PFSK-1 (cell line): ENCODE measurements at regions not wholly inside any gene's neighbourhood (a gene's known extent, or its start where the extent isn't known, plus 50 kb on each side); places are given as distances from the start of the nearest gene placed in this dataset.

Experiments
- FOXP2 ChIP-seq: optimal IDR thresholded peaks from 2 replicates; pipeline ENCODE3; 2011; ENCODE audit warnings: borderline replicate concordance, control low read depth, inconsistent platforms; ENCODE audit not compliant: insufficient read depth; ENCODE audit errors: extremely low read length, extremely low read depth
- POLR2AphosphoS5 ChIP-seq: IDR thresholded peaks from 2 replicates; pipeline ENCODE4 v1.6.1; 2012; ENCODE audit warnings: low read depth, mild to moderate bottlenecking, control low read depth, low read length, moderate library complexity
- REST ChIP-seq, 2 experiments: IDR thresholded peaks; 2 replicates each; pipeline versions ENCODE4 v1.6.1 to v1.8.0; 2011 to 2012; ENCODE audit warnings: low read depth in 2 of 2, low read length in 2 of 2, control low read depth in 1 of 2, inconsistent platforms in 1 of 2, mild to moderate bottlenecking in 1 of 2, moderate library complexity in 1 of 2; ENCODE audit not compliant: insufficient read depth in 1 of 2
- SIN3A ChIP-seq: IDR thresholded peaks from 2 replicates; pipeline ENCODE4 v1.6.1; 2012; ENCODE audit warnings: mild to moderate bottlenecking, low read length, moderate library complexity, borderline replicate concordance; ENCODE audit not compliant: insufficient read depth
- TAF1 ChIP-seq: IDR thresholded peaks from 2 replicates; pipeline ENCODE4 v1.6.1; 2012; ENCODE audit warnings: low read length, control low read depth, borderline replicate concordance; ENCODE audit not compliant: insufficient read depth

- TF ChIP-seq REST (IDR thresholded peaks at IDR 0.05; ENCODE audit: insufficient read depth in 1 of 2, low read depth in 2 of 2, low read length in 2 of 2) (no peak), SIN3A (no peak), POLR2AphosphoS5 (no peak), TAF1 (no peak), FOXP2 (no peak)
Observed at GRCh38 chr11:38130976-38131375, 1532.9 kb upstream of the RAG2 start.

- TF ChIP-seq SIN3A (no peak), TAF1 (no peak), FOXP2 (no peak), POLR2AphosphoS5 (no peak), REST (IDR thresholded peaks at IDR 0.05; ENCODE audit: insufficient read depth in 1 of 2, low read depth in 2 of 2, low read length in 2 of 2) (no peak)
Observed at GRCh38 chr11:38130514-38130913, 1532.5 kb upstream of the RAG2 start.

- no peak for TF ChIP-seq FOXP2
- TF ChIP-seq REST (IDR thresholded peaks at IDR 0.05; ENCODE audit: insufficient read depth in 1 of 2, low read depth in 2 of 2, low read length in 2 of 2): no peak
- no peak for TF ChIP-seq SIN3A
- no peak for TF ChIP-seq POLR2AphosphoS5
- no peak for TF ChIP-seq TAF1
Observed at GRCh38 chr11:38123673-38124072, 1525.6 kb upstream of the RAG2 start.

GRCh38 chr11:38100836-38101462, 1502.9 kb upstream of the RAG2 start:
- TF ChIP-seq POLR2AphosphoS5: no peak

GRCh38 chr11:38095268-38095667, 1497.2 kb upstream of the RAG2 start:
- TF ChIP-seq FOXP2 (no peak), TAF1 (no peak), POLR2AphosphoS5 (no peak), SIN3A (no peak), REST (IDR thresholded peaks at IDR 0.05; ENCODE audit: insufficient read depth in 1 of 2, low read depth in 2 of 2, low read length in 2 of 2) (no peak)
